ENCODE measurements at regions not wholly inside any gene's neighbourhood (a gene's known extent, or its start where the extent isn't known, plus 50 kb on each side); places are given as distances from the start of the nearest gene placed in this dataset.

GRCh38 chr7:46628389-46628788, 707.3 kb upstream of the IGFBP3 start:
- POLR2A ChIA-PET (ENCODE audit: partially characterized antibody) = no interaction called here
- no peak for FAIRE-seq

More at GRCh38 chr7:46628389-46628788, 707.3 kb upstream of the IGFBP3 start:
- Histone ChIP-seq H3K9me3 (ENCODE audit: insufficient read depth in 2 of 2, low read depth in 1 of 2, low read length in 1 of 2) (peaks cover 0 to 2% of the 10 kb centered on the region in 2 experiments; a peak in 1 of 4 replicates), H4K5ac (ENCODE audit: insufficient read length, low read depth, low read length) (no peak overlapping the region), H3K56ac (replicated peaks; ENCODE audit: insufficient read length, low read depth, low read length) (no peak overlapping the region), H3K27ac (ENCODE audit: low read depth, low read length) (no peak overlapping the region), H3K27me3 (replicated peaks in 1 of 4; ENCODE audit: control insufficient read depth in 3 of 4, extremely low read depth in 1 of 4, insufficient read depth in 3 of 4, low read length in 3 of 4) (no peaks in the 10 kb centered on the region), H4K91ac (replicated peaks; ENCODE audit: insufficient read length, low read length) (no peak overlapping the region), H3K18ac (ENCODE audit: extremely low read depth, low read length) (no peak overlapping the region), H2AFZ (ENCODE audit: low read length) (no peak overlapping the region), H2AK5ac (ENCODE audit: low read depth, low read length) (no peak overlapping the region), H3K4me3 (ENCODE audit: extremely low read depth in 1 of 4, insufficient read depth in 2 of 4, low read depth in 3 of 4, low read length in 4 of 4) (no peak overlapping the region), H3K79me1 (ENCODE audit: low read depth, low read length) (no peaks in the 10 kb centered on the region), H3K14ac (ENCODE audit: insufficient read length) (no peak overlapping the region), H2BK20ac (ENCODE audit: low read length) (no peak overlapping the region), H3K36me3 (ENCODE audit: control insufficient read depth in 2 of 4, insufficient read depth in 4 of 4, low read length in 3 of 4) (no peaks in the 10 kb centered on the region), H3K4ac (replicated peaks; ENCODE audit: insufficient read length, low read depth, low read length) (no peak overlapping the region), H2BK120ac (replicated peaks; ENCODE audit: low read depth, low read length) (no peak overlapping the region), H4K8ac (ENCODE audit: extremely low read depth, insufficient read depth, low read length) (no peak overlapping the region), H3K9ac (replicated peaks in 1 of 4; ENCODE audit: extremely low read depth in 1 of 4, low read depth in 3 of 4, low read length in 3 of 4) (no peak overlapping the region), H3K4me1 (replicated peaks in 1 of 4; ENCODE audit: control insufficient read depth in 3 of 4, insufficient read depth in 4 of 4, low read length in 3 of 4) (peaks cover 0 to 5% (median 2%) of the 10 kb centered on the region in 4 experiments; a peak in 2 of 7 replicates), H3K23ac (ENCODE audit: insufficient read length) (no peak overlapping the region), H3K23me2 (ENCODE audit: low read depth, low read length) (no peaks in the 10 kb centered on the region; the same call in 1 of the 2 replicates), H4K20me1 (replicated peaks in 1 of 2; ENCODE audit: control insufficient read depth in 1 of 2, insufficient read depth in 2 of 2, low read length in 2 of 2) (no peaks in the 10 kb centered on the region), H3K4me2 (ENCODE audit: insufficient read depth in 1 of 2, low read depth in 2 of 2, low read length in 2 of 2) (no peak overlapping the region), H2BK15ac (ENCODE audit: low read length) (no peak overlapping the region), H2BK5ac (ENCODE audit: low read depth, low read length) (no peak overlapping the region), H3K79me2 (ENCODE audit: control insufficient read depth in 1 of 2, insufficient read depth in 2 of 2, low read length in 2 of 2) (no peaks in the 10 kb centered on the region), H2BK12ac (ENCODE audit: low read depth, low read length) (no peak overlapping the region)
- CTCF ChIA-PET (ENCODE audit: partially characterized antibody) = no interaction called here
- no peak for DNase-seq (ENCODE audit: low read depth in 1 of 2, low spot score in 2 of 2)
- WGBS, 2 experiments (ENCODE audit: extremely low coverage in 1 of 2, insufficient coverage in 1 of 2, insufficient read length in 1 of 2, insufficient replicate concordance in 2 of 2, low coverage in 1 of 2, low lambda C conversion rate in 2 of 2, missing lambda C conversion rate in 1 of 2) = 92% methylated on average over 1 of the region's 1 CpG; no CpG with 5 or more reads in 1 of the 2 experiments
- no peak for TF ChIP-seq SIN3A (conservative IDR thresholded peaks at IDR 0.05 in 1 of 2, IDR thresholded peaks at IDR 0.05 in 1 of 2; ENCODE audit: low read depth in 1 of 2, low read length in 2 of 2)
- no peak for TF ChIP-seq RNF2 (IDR thresholded peaks at IDR 0.05; ENCODE audit: borderline replicate concordance, low read depth, low read length, missing control alignments, poor library complexity, severe bottlenecking)
- no peak for TF ChIP-seq RFX5 (IDR thresholded peaks at IDR 0.05; ENCODE audit: borderline replicate concordance, low read depth, low read length)
- TF ChIP-seq SIX5 (IDR thresholded peaks at IDR 0.05; ENCODE audit: low read depth, low read length) = no peak
- TF ChIP-seq NRF1 (IDR thresholded peaks at IDR 0.05; ENCODE audit: low read depth, low read length) = no peak
- TF ChIP-seq EP300 (IDR thresholded peaks at IDR 0.05; ENCODE audit: borderline replicate concordance in 1 of 2, low read depth in 2 of 2, low read length in 2 of 2) = no peak
- no peak for TF ChIP-seq ATF2 (IDR thresholded peaks at IDR 0.05; ENCODE audit: low read length)

All from H1 (cell line).